ENCODE measurements at regions not wholly inside any gene's neighbourhood (a gene's known extent, or its start where the extent isn't known, plus 50 kb on each side); places are given as distances from the start of the nearest gene placed in this dataset.

DNA sequence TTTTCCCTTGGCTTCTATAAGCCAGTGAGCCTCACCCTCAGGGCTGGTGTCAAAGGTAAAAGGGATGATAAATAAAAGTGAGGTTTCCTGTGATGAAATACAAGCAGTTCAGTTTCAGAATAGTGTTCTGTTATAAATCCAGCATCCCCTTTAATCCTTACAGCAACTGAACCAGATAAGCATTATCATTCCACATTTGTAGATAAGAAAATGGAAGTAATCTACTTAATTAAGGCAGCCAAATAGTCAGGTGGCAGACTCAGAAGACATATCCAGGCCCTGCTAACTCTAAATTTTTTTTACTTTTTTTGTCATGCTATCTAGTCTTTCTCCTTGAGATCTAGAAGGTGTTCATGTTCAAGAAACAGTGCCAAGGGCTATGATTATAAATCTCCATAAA lies 99.4 kb upstream of the SOX21 start:
- no peak overlapping the region for H3K4me3 ChIP-seq
- H3K27me3 ChIP-seq = no peaks in the 10 kb centered on the region
- intact Hi-C loops (cut with DNase I) = no loop called here
- no peaks in the 10 kb centered on the region for H3K36me3 ChIP-seq
- DNase-seq = no peak
- TF ChIP-seq, protein P1, sequence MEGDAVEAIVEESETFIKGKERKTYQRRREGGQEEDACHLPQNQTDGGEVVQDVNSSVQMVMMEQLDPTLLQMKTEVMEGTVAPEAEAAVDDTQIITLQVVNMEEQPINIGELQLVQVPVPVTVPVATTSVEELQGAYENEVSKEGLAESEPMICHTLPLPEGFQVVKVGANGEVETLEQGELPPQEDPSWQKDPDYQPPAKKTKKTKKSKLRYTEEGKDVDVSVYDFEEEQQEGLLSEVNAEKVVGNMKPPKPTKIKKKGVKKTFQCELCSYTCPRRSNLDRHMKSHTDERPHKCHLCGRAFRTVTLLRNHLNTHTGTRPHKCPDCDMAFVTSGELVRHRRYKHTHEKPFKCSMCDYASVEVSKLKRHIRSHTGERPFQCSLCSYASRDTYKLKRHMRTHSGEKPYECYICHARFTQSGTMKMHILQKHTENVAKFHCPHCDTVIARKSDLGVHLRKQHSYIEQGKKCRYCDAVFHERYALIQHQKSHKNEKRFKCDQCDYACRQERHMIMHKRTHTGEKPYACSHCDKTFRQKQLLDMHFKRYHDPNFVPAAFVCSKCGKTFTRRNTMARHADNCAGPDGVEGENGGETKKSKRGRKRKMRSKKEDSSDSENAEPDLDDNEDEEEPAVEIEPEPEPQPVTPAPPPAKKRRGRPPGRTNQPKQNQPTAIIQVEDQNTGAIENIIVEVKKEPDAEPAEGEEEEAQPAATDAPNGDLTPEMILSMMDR (IDR thresholded peaks at IDR 0.05) = no peak
- TF ChIP-seq POLR2A (IDR thresholded peaks at IDR 0.05) (no peak), EP300 (IDR thresholded peaks at IDR 0.05) (no peak)
- no peak overlapping the region for H3K27ac ChIP-seq
- H3K4me1 ChIP-seq (ENCODE audit: insufficient read depth) = no peaks in the 10 kb centered on the region
- H3K9me3 ChIP-seq = no peaks in the 10 kb centered on the region

DNA sequence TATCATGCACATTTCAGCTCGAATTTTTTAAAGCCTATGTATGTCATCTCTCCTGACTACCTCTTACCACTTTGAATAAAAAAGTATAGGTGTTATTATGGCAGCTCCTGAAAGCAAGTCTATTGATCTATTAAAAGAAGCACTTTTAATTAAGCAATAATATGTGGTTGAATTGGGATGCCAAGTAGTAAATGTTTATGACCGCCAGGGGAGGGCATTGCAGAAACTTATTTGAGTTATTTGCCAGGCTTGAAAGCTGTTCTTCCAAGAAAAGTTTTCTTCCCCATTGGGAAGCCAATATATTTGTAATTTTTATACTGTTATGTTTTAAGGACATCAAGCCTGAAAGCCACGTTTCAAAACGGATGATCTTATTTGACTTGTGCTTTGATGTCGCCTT lies 88.1 kb upstream of the SOX21 start:
- no peaks in the 10 kb centered on the region for H3K9me3 ChIP-seq
- intact Hi-C loops (cut with DNase I) = no loop called here
- H3K27me3 ChIP-seq = no peaks in the 10 kb centered on the region
- 69 to 82% (median 69%) methylated on average over 5 of the region's 5 CpGs for WGBS, 3 donors
- no peaks in the 10 kb centered on the region for H3K36me3 ChIP-seq
- H3K4me3 ChIP-seq = no peak overlapping the region
- H3K4me1 ChIP-seq (ENCODE audit: insufficient read depth) = no peaks in the 10 kb centered on the region
- TF ChIP-seq, protein P1 (IDR thresholded peaks at IDR 0.05) = no peak
- TF ChIP-seq EP300 (IDR thresholded peaks at IDR 0.05) (no peak), POLR2A (IDR thresholded peaks at IDR 0.05) (no peak)
- H3K27ac ChIP-seq = no peak overlapping the region
- DNase-seq = no peak

DNA sequence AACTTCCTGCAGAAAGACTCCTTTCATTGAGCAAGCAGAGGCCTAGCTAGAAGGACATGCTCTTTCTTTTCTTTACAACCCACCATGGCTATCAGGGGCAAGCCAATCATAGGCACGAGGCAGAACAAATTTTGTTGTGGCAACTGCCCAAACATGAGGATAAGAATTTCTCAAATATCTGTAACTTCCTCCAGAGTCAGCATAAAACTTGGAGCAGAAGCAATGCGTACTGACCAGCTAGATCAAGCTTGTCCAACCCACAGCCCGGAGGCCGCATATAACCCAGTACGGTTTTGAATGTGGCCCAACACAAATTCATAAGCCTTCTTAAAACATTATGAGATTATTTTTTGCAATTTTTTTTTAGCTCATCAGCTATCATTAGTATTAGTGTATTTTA lies 87.0 kb upstream of the SOX21 start:
- Histone ChIP-seq H3K27me3 (no peaks in the 10 kb centered on the region), H3K27ac (no peak overlapping the region), H3K9me3 (no peaks in the 10 kb centered on the region), H3K4me3 (no peak overlapping the region), H3K4me1 (ENCODE audit: insufficient read depth) (no peaks in the 10 kb centered on the region), H3K36me3 (no peaks in the 10 kb centered on the region)
- no peak for DNase-seq
- no peak for TF ChIP-seq POLR2A (IDR thresholded peaks at IDR 0.05)
- no peak for TF ChIP-seq EP300 (IDR thresholded peaks at IDR 0.05)
- TF ChIP-seq, protein P1 (IDR thresholded peaks at IDR 0.05) = no peak
- WGBS, 3 donors = 35 to 65% (median 50%) methylated on average over 5 of the region's 5 CpGs
- intact Hi-C loops (cut with DNase I) = loop anchor here in 1 of 4 donors (10.0 kb wide), 1 partner anchor 126 kb away; no protein-coding TSS in a partner anchor

DNA sequence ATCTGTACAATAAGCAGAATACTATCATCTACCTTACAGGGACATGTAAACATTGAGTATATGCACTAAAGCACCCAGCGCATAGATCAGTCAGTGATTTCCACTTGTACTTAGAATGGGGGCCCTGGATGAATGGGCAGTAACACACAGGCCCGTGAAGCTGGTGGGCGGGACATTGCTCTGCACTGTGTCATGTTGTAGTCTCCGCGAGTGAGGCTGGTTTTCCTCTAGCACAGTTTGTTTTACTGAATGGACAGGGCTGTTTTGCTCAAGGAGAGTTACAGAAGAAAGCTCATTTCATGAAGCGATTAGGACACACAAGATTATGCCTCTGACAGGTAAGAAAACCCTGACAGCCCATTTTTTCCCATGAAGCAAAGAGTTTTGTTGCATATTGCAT lies 86.4 kb upstream of the SOX21 start:
- Histone ChIP-seq H3K9me3 (no peaks in the 10 kb centered on the region), H3K27ac (no peak overlapping the region), H3K36me3 (no peaks in the 10 kb centered on the region), H3K4me3 (no peak overlapping the region), H3K27me3 (no peaks in the 10 kb centered on the region), H3K4me1 (ENCODE audit: insufficient read depth) (no peaks in the 10 kb centered on the region)
- DNase-seq = no peak
- WGBS, 3 donors = 80 to 84% (median 80%) methylated on average over 6 of the region's 6 CpGs
- intact Hi-C loops (cut with DNase I) = loop anchor here in 1 of 4 donors (10.0 kb wide), 1 partner anchor 126 kb away; no protein-coding TSS in a partner anchor
- TF ChIP-seq EP300 (IDR thresholded peaks at IDR 0.05) = no peak
- TF ChIP-seq, protein P1 (IDR thresholded peaks at IDR 0.05) = no peak
- no peak for TF ChIP-seq POLR2A (IDR thresholded peaks at IDR 0.05)
